ENCODE measurements at regions not wholly inside any gene's neighbourhood (a gene's known extent, or its start where the extent isn't known, plus 50 kb on each side); places are given as distances from the start of the nearest gene placed in this dataset.

GRCh38 chr13:59203855-59204254, 959.9 kb downstream of the DIAPH3 start:
- TF ChIP-seq CTCF (IDR thresholded peaks at IDR 0.05) = no peak
- no peak for TF ChIP-seq POLR2AphosphoS5 (IDR thresholded peaks at IDR 0.05)
- no peak for TF ChIP-seq POLR2A (IDR thresholded peaks at IDR 0.05)

All from gastroesophageal sphincter (tissue), 3 donors.